ENCODE measurements at regions not wholly inside any gene's neighbourhood (a gene's known extent, or its start where the extent isn't known, plus 50 kb on each side); places are given as distances from the start of the nearest gene placed in this dataset.

- DNase-seq (ENCODE audit: low read depth) = no peak
- no peak overlapping the region for H3K4me3 ChIP-seq (ENCODE audit: control insufficient read depth, low read depth, low read length)
- no peak for TF ChIP-seq CTCF (IDR thresholded peaks at IDR 0.05; ENCODE audit: control insufficient read depth, insufficient read depth, low read depth, low read length, missing control alignments)
Measured at GRCh38 chrX:46375831-46376230, 169.4 kb downstream of the ZNF674 start.

GRCh38 chrX:46374371-46374770 is 170.8 kb downstream of the ZNF674 start:
- no peak overlapping the region for H3K4me3 ChIP-seq (ENCODE audit: control insufficient read depth, low read depth, low read length)
- no peak for TF ChIP-seq CTCF (IDR thresholded peaks at IDR 0.05; ENCODE audit: control insufficient read depth, insufficient read depth, low read depth, low read length, missing control alignments)
- no peak for DNase-seq (ENCODE audit: low read depth)

- DNase-seq (ENCODE audit: low read depth) = no peak
- TF ChIP-seq CTCF (IDR thresholded peaks at IDR 0.05; ENCODE audit: control insufficient read depth, insufficient read depth, low read depth, low read length, missing control alignments) = no peak
- H3K4me3 ChIP-seq (ENCODE audit: control insufficient read depth, low read depth, low read length) = no peak overlapping the region
Measured at GRCh38 chrX:46367491-46367890, 177.7 kb downstream of the ZNF674 start.

- H3K4me3 ChIP-seq (ENCODE audit: control insufficient read depth, low read depth, low read length) = no peak overlapping the region
- no peak for TF ChIP-seq CTCF (IDR thresholded peaks at IDR 0.05; ENCODE audit: control insufficient read depth, insufficient read depth, low read depth, low read length, missing control alignments)
- no peak for DNase-seq (ENCODE audit: low read depth)
Measured at GRCh38 chrX:46366381-46367207, 178.6 kb downstream of the ZNF674 start.

GRCh38 chrX:46354481-46354880 is 190.7 kb downstream of the ZNF674 start:
- TF ChIP-seq CTCF (IDR thresholded peaks at IDR 0.05; ENCODE audit: control insufficient read depth, insufficient read depth, low read depth, low read length, missing control alignments) = no peak
- DNase-seq (ENCODE audit: low read depth) = no peak
- no peak overlapping the region for H3K4me3 ChIP-seq (ENCODE audit: control insufficient read depth, low read depth, low read length)

- no peak for TF ChIP-seq CTCF (IDR thresholded peaks at IDR 0.05; ENCODE audit: control insufficient read depth, insufficient read depth, low read depth, low read length, missing control alignments)
Measured at GRCh38 chrX:46341767-46342322, 203.4 kb downstream of the ZNF674 start.

More at GRCh38 chrX:46341767-46342322, 203.4 kb downstream of the ZNF674 start:
- no peak for DNase-seq (ENCODE audit: low read depth)
- no peak overlapping the region for H3K4me3 ChIP-seq (ENCODE audit: control insufficient read depth, low read depth, low read length)

All from AG09309 (cell line).